ENCODE measurements at regions not wholly inside any gene's neighbourhood (a gene's known extent, or its start where the extent isn't known, plus 50 kb on each side); places are given as distances from the start of the nearest gene placed in this dataset.

DNA sequence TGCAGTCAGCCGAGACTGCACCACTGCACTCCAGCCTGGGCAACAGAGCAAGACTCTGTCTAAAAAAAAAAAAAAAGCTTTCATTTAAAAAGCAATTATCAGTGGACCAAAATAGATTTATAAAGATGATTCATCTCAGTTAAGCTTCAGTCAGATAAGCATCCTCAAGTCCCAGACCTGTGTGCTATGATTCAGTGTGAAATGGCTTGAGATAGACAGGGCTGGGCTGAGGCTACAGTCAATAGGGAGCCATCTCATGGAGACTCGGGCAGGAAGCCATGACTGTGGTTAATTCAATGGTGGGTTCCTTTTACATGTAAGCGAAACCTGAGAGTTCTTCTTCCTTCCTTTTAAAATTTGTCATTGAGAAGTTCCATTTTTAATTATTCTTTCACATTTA, 276.0 kb downstream of the TFAP2A start:
- Mint-ChIP-seq H3K36me3 (ENCODE audit: insufficient read depth in 1 of 3, low read depth in 3 of 3) (peaks cover 4 to 7% (median 4%) of the 10 kb centered on the region in 3 experiments; a peak in 5 of 7 replicates), H3K4me3 (no peak overlapping the region), H3K27me3 (ENCODE audit: low read depth) (no peaks in the 10 kb centered on the region), H3K9me3 (peaks cover 5 to 15% of the 10 kb centered on the region in 2 experiments), H3K4me1 (peaks cover 6 to 22% of the 10 kb centered on the region in 2 experiments), H3K27ac (peak overlapping the region in 1 of 3 experiments; percentile 28; a peak in 1 of 7 replicates)
- no peak overlapping the region for H4K91ac ChIP-seq (ENCODE audit: insufficient read length, low read depth, low read length)
- H3K9me3 ChIP-seq (ENCODE audit: control insufficient read depth, low read depth, low read length): no peaks in the 10 kb centered on the region
- no peak overlapping the region for H3K23ac ChIP-seq (ENCODE audit: insufficient read length, low read depth, low read length)
- H3K4me1 ChIP-seq (ENCODE audit: insufficient read depth, low read length): no peaks in the 10 kb centered on the region
- H2AK5ac ChIP-seq (ENCODE audit: insufficient read length, low read length): no peak overlapping the region
- H4K20me1 ChIP-seq (ENCODE audit: control insufficient read depth, insufficient read depth, insufficient read length): no peaks in the 10 kb centered on the region
- no peak overlapping the region for H4K5ac ChIP-seq (ENCODE audit: insufficient read length, low read depth, low read length)
- H3K4me2 ChIP-seq (ENCODE audit: insufficient read depth, insufficient read length, low read length): no peak overlapping the region
- H4K8ac ChIP-seq (replicated peaks; ENCODE audit: insufficient read length, low read depth, low read length): no peak overlapping the region
- no peak overlapping the region for H2BK5ac ChIP-seq (ENCODE audit: insufficient read length, low read length)
- H2BK15ac ChIP-seq (ENCODE audit: low read depth, low read length): no peak overlapping the region
- H2BK12ac ChIP-seq (ENCODE audit: insufficient read length, low read depth, low read length): no peak overlapping the region
- no peak overlapping the region for H2BK120ac ChIP-seq (ENCODE audit: low read depth, low read length, poor library complexity, severe bottlenecking)
- H3K14ac ChIP-seq (ENCODE audit: insufficient read depth, low read length): no peak overlapping the region
- no CpG with 5 or more reads among the region's 3 CpGs for WGBS (ENCODE audit: extremely low coverage, insufficient read length, low lambda C conversion rate)
- H3K9ac ChIP-seq (ENCODE audit: extremely low read depth, insufficient read length, low read length): no peak overlapping the region
- no peak overlapping the region for H3K18ac ChIP-seq (ENCODE audit: insufficient read length, low read depth, low read length)
- no peak overlapping the region for H2AFZ ChIP-seq (ENCODE audit: low read length)
- no peak overlapping the region for H3K4ac ChIP-seq (ENCODE audit: low read depth, low read length)
- TF ChIP-seq, protein P1, sequence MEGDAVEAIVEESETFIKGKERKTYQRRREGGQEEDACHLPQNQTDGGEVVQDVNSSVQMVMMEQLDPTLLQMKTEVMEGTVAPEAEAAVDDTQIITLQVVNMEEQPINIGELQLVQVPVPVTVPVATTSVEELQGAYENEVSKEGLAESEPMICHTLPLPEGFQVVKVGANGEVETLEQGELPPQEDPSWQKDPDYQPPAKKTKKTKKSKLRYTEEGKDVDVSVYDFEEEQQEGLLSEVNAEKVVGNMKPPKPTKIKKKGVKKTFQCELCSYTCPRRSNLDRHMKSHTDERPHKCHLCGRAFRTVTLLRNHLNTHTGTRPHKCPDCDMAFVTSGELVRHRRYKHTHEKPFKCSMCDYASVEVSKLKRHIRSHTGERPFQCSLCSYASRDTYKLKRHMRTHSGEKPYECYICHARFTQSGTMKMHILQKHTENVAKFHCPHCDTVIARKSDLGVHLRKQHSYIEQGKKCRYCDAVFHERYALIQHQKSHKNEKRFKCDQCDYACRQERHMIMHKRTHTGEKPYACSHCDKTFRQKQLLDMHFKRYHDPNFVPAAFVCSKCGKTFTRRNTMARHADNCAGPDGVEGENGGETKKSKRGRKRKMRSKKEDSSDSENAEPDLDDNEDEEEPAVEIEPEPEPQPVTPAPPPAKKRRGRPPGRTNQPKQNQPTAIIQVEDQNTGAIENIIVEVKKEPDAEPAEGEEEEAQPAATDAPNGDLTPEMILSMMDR (conservative IDR thresholded peaks at IDR 0.05): no peak
- no peaks in the 10 kb centered on the region for H3K79me1 ChIP-seq (ENCODE audit: insufficient read depth, low read depth, low read length, poor library complexity, severe bottlenecking)
- no peak overlapping the region for H3K56ac ChIP-seq (ENCODE audit: insufficient read length, low read depth, low read length)
- no peaks in the 10 kb centered on the region for H3K27me3 ChIP-seq (ENCODE audit: insufficient read depth, low read length)
- H2BK20ac ChIP-seq (ENCODE audit: low read depth, low read length, poor library complexity, severe bottlenecking): no peak overlapping the region
- no peak for DNase-seq
- H3K23me2 ChIP-seq (ENCODE audit: insufficient read length, low read depth, low read length, poor library complexity, severe bottlenecking): no peaks in the 10 kb centered on the region
- no peak overlapping the region for H3T11ph ChIP-seq (ENCODE audit: low read length)
- no peaks in the 10 kb centered on the region for H3K79me2 ChIP-seq (ENCODE audit: insufficient read depth, low read length)
- H3K27ac ChIP-seq (ENCODE audit: insufficient read length, low read depth, low read length): no peak overlapping the region

Data from H9 (cell line).